H9 (cell line): ENCODE measurements at regions not wholly inside any gene's neighbourhood (a gene's known extent, or its start where the extent isn't known, plus 50 kb on each side); places are given as distances from the start of the nearest gene placed in this dataset.

Experiments used
- DNase-seq: peaks from one replicate; pipeline ENCODE4 v3.0.0-alpha.2; 2017
- H2AFZ ChIP-seq: one replicate; pipeline ENCODE4 v1.6.1; 2013; ENCODE audit warnings: mild to moderate bottlenecking, low read length, control low read depth, moderate library complexity
- H2AK5ac ChIP-seq: 2 replicates; pipeline ENCODE4 v1.6.1; 2013; ENCODE audit warnings: low read length, control low read depth, mixed read lengths; ENCODE audit not compliant: insufficient read length
- H2BK120ac ChIP-seq: one replicate; pipeline ENCODE4 v1.6.1; 2013; ENCODE audit warnings: low read depth, mild to moderate bottlenecking, low read length, control low read depth, inconsistent platforms; ENCODE audit not compliant: poor library complexity, severe bottlenecking
- H2BK12ac ChIP-seq: 2 replicates; pipeline ENCODE4 v1.6.1; 2013; ENCODE audit warnings: low read length, control low read depth, mixed read lengths, low read depth; ENCODE audit not compliant: insufficient read length
- H2BK15ac ChIP-seq: 2 replicates; pipeline ENCODE4 v1.6.1; 2013; ENCODE audit warnings: low read depth, low read length, control low read depth
- H2BK20ac ChIP-seq: one replicate; pipeline ENCODE4 v1.6.1; 2013; ENCODE audit warnings: low read depth, mild to moderate bottlenecking, low read length, control low read depth, inconsistent platforms; ENCODE audit not compliant: poor library complexity, severe bottlenecking
- H2BK5ac ChIP-seq: 2 replicates; pipeline ENCODE4 v1.6.1; 2013; ENCODE audit warnings: low read length, control low read depth, mixed read lengths; ENCODE audit not compliant: insufficient read length
- H3K14ac ChIP-seq: 2 replicates; pipeline ENCODE4 v1.6.1; 2013; ENCODE audit warnings: low read length, control low read depth; ENCODE audit not compliant: insufficient read depth
- H3K18ac ChIP-seq: 2 replicates; pipeline ENCODE4 v1.6.1; 2013; ENCODE audit warnings: low read depth, mild to moderate bottlenecking, mixed read lengths, low read length, control low read depth; ENCODE audit not compliant: insufficient read length
- H3K23ac ChIP-seq: 2 replicates; pipeline ENCODE4 v1.6.1; 2013; ENCODE audit warnings: low read length, control low read depth, mixed read lengths, low read depth; ENCODE audit not compliant: insufficient read length
- H3K23me2 ChIP-seq: 2 replicates; pipeline ENCODE4 v1.6.1; 2013; ENCODE audit warnings: low read depth, mild to moderate bottlenecking, mixed read lengths, low read length, control low read depth; ENCODE audit not compliant: insufficient read length, poor library complexity, severe bottlenecking
- H3K27ac ChIP-seq: 2 replicates; pipeline ENCODE4 v1.5.1; 2013; ENCODE audit warnings: low read length, control low read depth, mixed read lengths, low read depth; ENCODE audit not compliant: insufficient read length
- H3K27me3 ChIP-seq: 2 replicates; pipeline ENCODE4 v1.6.1; 2013; ENCODE audit warnings: low read length, control low read depth, inconsistent platforms; ENCODE audit not compliant: insufficient read depth
- H3K4ac ChIP-seq: 2 replicates; pipeline ENCODE4 v1.6.1; 2013; ENCODE audit warnings: low read depth, mild to moderate bottlenecking, control low read depth, inconsistent platforms, low read length, moderate library complexity
- H3K4me1 ChIP-seq: 2 replicates; pipeline ENCODE4 v1.6.1; 2013; ENCODE audit warnings: low read length, control low read depth, inconsistent platforms; ENCODE audit not compliant: insufficient read depth
- H3K4me2 ChIP-seq: 2 replicates; pipeline ENCODE4 v1.6.1; 2013; ENCODE audit warnings: low read length, control low read depth, mixed read lengths; ENCODE audit not compliant: insufficient read length, insufficient read depth
- H3K56ac ChIP-seq: 2 replicates; pipeline ENCODE4 v1.6.1; 2013; ENCODE audit warnings: low read depth, mild to moderate bottlenecking, mixed read lengths, low read length, control low read depth; ENCODE audit not compliant: insufficient read length
- H3K79me1 ChIP-seq: 2 replicates; pipeline ENCODE4 v1.6.1; 2013; ENCODE audit warnings: low read depth, mild to moderate bottlenecking, moderate library complexity, low read length, control low read depth, inconsistent platforms; ENCODE audit not compliant: insufficient read depth, poor library complexity, severe bottlenecking
- H3K79me2 ChIP-seq: 2 replicates; pipeline ENCODE4 v1.6.1; 2013; ENCODE audit warnings: low read length, control low read depth, inconsistent platforms; ENCODE audit not compliant: insufficient read depth
- H3K9ac ChIP-seq: 2 replicates; pipeline ENCODE4 v1.6.1; 2013; ENCODE audit warnings: low read length, control low read depth, mixed read lengths; ENCODE audit not compliant: insufficient read length; ENCODE audit errors: extremely low read depth
- H3K9me3 ChIP-seq: one replicate; pipeline ENCODE4 v1.6.1; 2013; ENCODE audit warnings: low read depth, low read length, inconsistent platforms; ENCODE audit not compliant: control insufficient read depth
- H3T11ph ChIP-seq: one replicate; pipeline ENCODE4 v1.6.1; 2013; ENCODE audit warnings: mild to moderate bottlenecking, low read length, control low read depth, inconsistent platforms
- H4K20me1 ChIP-seq: one replicate; pipeline ENCODE4 v1.6.1; 2013; ENCODE audit not compliant: control insufficient read depth, insufficient read length, insufficient read depth
- H4K5ac ChIP-seq: 2 replicates; pipeline ENCODE4 v1.6.1; 2013; ENCODE audit warnings: low read depth, mild to moderate bottlenecking, mixed read lengths, low read length, control low read depth; ENCODE audit not compliant: insufficient read length
- H4K8ac ChIP-seq: replicated peaks from 2 replicates; pipeline ENCODE4 v1.6.1; 2013; ENCODE audit warnings: low read length, control low read depth, mixed read lengths, low read depth; ENCODE audit not compliant: insufficient read length
- H4K91ac ChIP-seq: 2 replicates; pipeline ENCODE4 v1.6.1; 2013; ENCODE audit warnings: low read depth, mild to moderate bottlenecking, moderate library complexity, mixed read lengths, low read length, control low read depth; ENCODE audit not compliant: insufficient read length
- H3K27ac Mint-ChIP-seq, 3 experiments: 2 replicates in 2 of 3; 3 replicates in 1 of 3; pipeline ENCODE4 v1.8.0; 2020 to 2021; ENCODE audit warnings: mixed read lengths in 3 of 3, mild to moderate bottlenecking in 1 of 3, moderate library complexity in 1 of 3
- H3K27me3 Mint-ChIP-seq: 2 replicates; pipeline ENCODE4 v1.8.0; 2021; ENCODE audit warnings: low read depth, mild to moderate bottlenecking, moderate library complexity, mixed read lengths
- H3K36me3 Mint-ChIP-seq, 3 experiments: 2 replicates in 2 of 3; 3 replicates in 1 of 3; pipeline ENCODE4 v1.8.0; 2020 to 2021; ENCODE audit warnings: low read depth in 3 of 3, mixed read lengths in 3 of 3; ENCODE audit not compliant: insufficient read depth in 1 of 3
- H3K4me1 Mint-ChIP-seq, 2 experiments: 2 replicates each; pipeline ENCODE4 v1.8.0; 2020; ENCODE audit warnings: mixed read lengths in 2 of 2
- H3K4me3 Mint-ChIP-seq, 2 experiments: 2 replicates in 1 of 2; 3 replicates in 1 of 2; pipeline ENCODE4 v1.8.0; 2020 to 2021; ENCODE audit warnings: mild to moderate bottlenecking in 2 of 2, mixed read lengths in 2 of 2, moderate library complexity in 1 of 2
- H3K9me3 Mint-ChIP-seq, 2 experiments: 2 replicates in 1 of 2; 3 replicates in 1 of 2; pipeline ENCODE4 v1.8.0; 2020; ENCODE audit warnings: mild to moderate bottlenecking in 2 of 2, mixed read lengths in 2 of 2, moderate library complexity in 1 of 2
- WGBS: extraction: QIAGEN DNeasy Blood & Tissue Kit; methylation state at CpG from one replicate; pipeline ENCODE4 v1.1.7; 2013; ENCODE audit warnings: missing lambda C conversion rate, low lambda C conversion rate, mixed read lengths; ENCODE audit not compliant: insufficient read length; ENCODE audit errors: extremely low coverage; 5-methylcytosine and 5-hydroxymethylcytosine counted together
- TF ChIP-seq, protein P1 (sequence below): fragments of 200-600 bp; sonication (generic); conservative IDR thresholded peaks from 3 replicates; pipeline ENCODE4 v1.8.0; 2021; ENCODE audit warnings: antibody characterized with exemption, mild to moderate bottlenecking

DNA sequence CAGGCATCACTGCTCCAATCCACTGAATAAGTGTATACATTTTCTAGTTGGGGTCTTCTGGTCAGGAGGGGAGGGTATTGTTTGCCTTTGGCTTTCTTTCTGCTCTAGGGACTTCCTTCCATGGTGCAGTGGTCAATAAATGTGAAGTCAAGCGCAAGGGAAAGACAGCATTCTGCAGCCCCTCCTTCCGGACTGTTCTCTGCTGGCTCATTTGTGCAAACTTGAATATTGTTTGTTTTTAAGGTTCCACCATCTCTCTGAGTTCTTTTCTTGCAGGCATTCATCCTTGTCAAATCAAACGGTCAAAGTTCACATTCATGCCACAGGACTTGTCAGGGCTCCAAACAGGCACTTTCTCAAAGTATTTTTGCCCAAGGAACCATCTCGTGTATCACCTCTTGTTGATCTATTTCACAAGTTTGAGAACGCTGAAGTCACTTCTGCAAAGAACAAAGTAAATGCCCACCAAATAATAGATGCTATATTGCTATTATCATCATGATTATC is 205.6 kb upstream of the KAZN start:
- no peak overlapping the region for H3K14ac ChIP-seq
- no CpG with 5 or more reads among the region's 5 CpGs for WGBS

More for the DNA sequence above, 205.6 kb upstream of the KAZN start:
- Histone ChIP-seq H4K20me1 (no peaks in the 10 kb centered on the region), H2BK5ac (no peak overlapping the region), H3K79me2 (no peaks in the 10 kb centered on the region), H2AFZ (no peak overlapping the region), H3K23me2 (no peaks in the 10 kb centered on the region), H4K91ac (no peak overlapping the region), H2AK5ac (no peak overlapping the region), H3K56ac (no peak overlapping the region), H2BK15ac (no peak overlapping the region), H3K4me1 (no peaks in the 10 kb centered on the region), H3K9me3 (no peaks in the 10 kb centered on the region), H2BK120ac (no peak overlapping the region), H3K4ac (no peak overlapping the region), H3T11ph (no peak overlapping the region), H3K23ac (no peak overlapping the region), H3K27me3 (no peaks in the 10 kb centered on the region), H2BK20ac (no peak overlapping the region), H3K4me2 (no peak overlapping the region), H3K79me1 (no peaks in the 10 kb centered on the region), H3K9ac (no peak overlapping the region), H3K27ac (no peak overlapping the region), H3K18ac (no peak overlapping the region), H2BK12ac (no peak overlapping the region), H4K5ac (no peak overlapping the region), H4K8ac (no peak overlapping the region)
- Mint-ChIP-seq H3K36me3 (peaks cover 10 to 27% (median 14%) of the 10 kb centered on the region in 3 experiments), H3K4me1 (peaks cover 3 to 10% of the 10 kb centered on the region in 2 experiments), H3K27me3 (peaks cover 3% of the 10 kb centered on the region), H3K27ac (no peak overlapping the region), H3K9me3 (peaks cover 19 to 20% of the 10 kb centered on the region in 2 experiments), H3K4me3 (no peak overlapping the region)
- TF ChIP-seq, protein P1, sequence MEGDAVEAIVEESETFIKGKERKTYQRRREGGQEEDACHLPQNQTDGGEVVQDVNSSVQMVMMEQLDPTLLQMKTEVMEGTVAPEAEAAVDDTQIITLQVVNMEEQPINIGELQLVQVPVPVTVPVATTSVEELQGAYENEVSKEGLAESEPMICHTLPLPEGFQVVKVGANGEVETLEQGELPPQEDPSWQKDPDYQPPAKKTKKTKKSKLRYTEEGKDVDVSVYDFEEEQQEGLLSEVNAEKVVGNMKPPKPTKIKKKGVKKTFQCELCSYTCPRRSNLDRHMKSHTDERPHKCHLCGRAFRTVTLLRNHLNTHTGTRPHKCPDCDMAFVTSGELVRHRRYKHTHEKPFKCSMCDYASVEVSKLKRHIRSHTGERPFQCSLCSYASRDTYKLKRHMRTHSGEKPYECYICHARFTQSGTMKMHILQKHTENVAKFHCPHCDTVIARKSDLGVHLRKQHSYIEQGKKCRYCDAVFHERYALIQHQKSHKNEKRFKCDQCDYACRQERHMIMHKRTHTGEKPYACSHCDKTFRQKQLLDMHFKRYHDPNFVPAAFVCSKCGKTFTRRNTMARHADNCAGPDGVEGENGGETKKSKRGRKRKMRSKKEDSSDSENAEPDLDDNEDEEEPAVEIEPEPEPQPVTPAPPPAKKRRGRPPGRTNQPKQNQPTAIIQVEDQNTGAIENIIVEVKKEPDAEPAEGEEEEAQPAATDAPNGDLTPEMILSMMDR: no peak
- no peak for DNase-seq
